ENCODE measurements at regions not wholly inside any gene's neighbourhood (a gene's known extent, or its start where the extent isn't known, plus 50 kb on each side); places are given as distances from the start of the nearest gene placed in this dataset.

- H3K23me2 ChIP-seq (ENCODE audit: insufficient read length, low read depth, low read length, poor library complexity, severe bottlenecking): no peaks in the 10 kb centered on the region
- no peaks in the 10 kb centered on the region for H3K79me2 ChIP-seq (ENCODE audit: insufficient read depth, low read length)
- no peak overlapping the region for H3K9ac ChIP-seq (ENCODE audit: extremely low read depth, insufficient read length, low read length)
- no peaks in the 10 kb centered on the region for H3K9me3 ChIP-seq (ENCODE audit: control insufficient read depth, low read depth, low read length)
- no peak overlapping the region for H3K27ac ChIP-seq (ENCODE audit: insufficient read length, low read depth, low read length)
- no peak overlapping the region for H2AFZ ChIP-seq (ENCODE audit: low read length)
- H3K9me3 Mint-ChIP-seq: no peaks in the 10 kb centered on the region
- H2BK15ac ChIP-seq (ENCODE audit: low read depth, low read length): no peak overlapping the region
- H3K14ac ChIP-seq (ENCODE audit: insufficient read depth, low read length): no peak overlapping the region
- H4K8ac ChIP-seq (replicated peaks; ENCODE audit: insufficient read length, low read depth, low read length): no peak overlapping the region
- no peaks in the 10 kb centered on the region for H3K27me3 ChIP-seq (ENCODE audit: insufficient read depth, low read length)
- H4K91ac ChIP-seq (ENCODE audit: insufficient read length, low read depth, low read length): no peak overlapping the region
- H3K23ac ChIP-seq (ENCODE audit: insufficient read length, low read depth, low read length): no peak overlapping the region
- H2AK5ac ChIP-seq (ENCODE audit: insufficient read length, low read length): no peak overlapping the region
- no peak for TF ChIP-seq CTCF (conservative IDR thresholded peaks at IDR 0.05)
- no peak overlapping the region for H3K4me3 Mint-ChIP-seq
- H3K79me1 ChIP-seq (ENCODE audit: insufficient read depth, low read depth, low read length, poor library complexity, severe bottlenecking): no peaks in the 10 kb centered on the region
- H3K4me1 Mint-ChIP-seq: peaks cover 5% of the 10 kb centered on the region in 2 experiments
- no peak overlapping the region for H3K4me2 ChIP-seq (ENCODE audit: insufficient read depth, insufficient read length, low read length)
- no peaks in the 10 kb centered on the region for H4K20me1 ChIP-seq (ENCODE audit: control insufficient read depth, insufficient read depth, insufficient read length)
- H3K56ac ChIP-seq (ENCODE audit: insufficient read length, low read depth, low read length): no peak overlapping the region
- DNase-seq: no peak
- no peak overlapping the region for H3K27ac Mint-ChIP-seq
- WGBS (ENCODE audit: extremely low coverage, insufficient read length, low lambda C conversion rate): no CpG with 5 or more reads among the region's 2 CpGs
- H3K4ac ChIP-seq (ENCODE audit: low read depth, low read length): no peak overlapping the region
- no peaks in the 10 kb centered on the region for H3K27me3 Mint-ChIP-seq (ENCODE audit: low read depth)
- no peaks in the 10 kb centered on the region for H3K36me3 Mint-ChIP-seq (ENCODE audit: insufficient read depth in 1 of 3, low read depth in 3 of 3)
- H2BK120ac ChIP-seq (ENCODE audit: low read depth, low read length, poor library complexity, severe bottlenecking): no peak overlapping the region
- H2BK12ac ChIP-seq (ENCODE audit: insufficient read length, low read depth, low read length): no peak overlapping the region
- H3T11ph ChIP-seq (ENCODE audit: low read length): no peak overlapping the region
- no peak overlapping the region for H3K18ac ChIP-seq (ENCODE audit: insufficient read length, low read depth, low read length)
- H3K4me1 ChIP-seq (ENCODE audit: insufficient read depth, low read length): no peaks in the 10 kb centered on the region
- H4K5ac ChIP-seq (ENCODE audit: insufficient read length, low read depth, low read length): no peak overlapping the region
- H2BK20ac ChIP-seq (ENCODE audit: low read depth, low read length, poor library complexity, severe bottlenecking): no peak overlapping the region
- no peak overlapping the region for H2BK5ac ChIP-seq (ENCODE audit: insufficient read length, low read length)
Observed at GRCh38 chr15:35784745-35785144, 238.8 kb upstream of the DPH6 start.

Measured in H9 (cell line).